Endometrium (tissue), 2 donors: ENCODE measurements at regions not wholly inside any gene's neighbourhood (a gene's known extent, or its start where the extent isn't known, plus 50 kb on each side); places are given as distances from the start of the nearest gene placed in this dataset.

ENCODE experiments used
- FAIRE-seq: peaks from 2 replicates; lab custom pipeline; 2012; peaks lifted over from hg19 to GRCh38; lab: Jason Lieb, UNC
- donor health status: control.
- donor health status: control.

GRCh38 chr6:163913045-163913444 lies 498.5 kb downstream of the QKI start:
- FAIRE-seq: no peak

DNA sequence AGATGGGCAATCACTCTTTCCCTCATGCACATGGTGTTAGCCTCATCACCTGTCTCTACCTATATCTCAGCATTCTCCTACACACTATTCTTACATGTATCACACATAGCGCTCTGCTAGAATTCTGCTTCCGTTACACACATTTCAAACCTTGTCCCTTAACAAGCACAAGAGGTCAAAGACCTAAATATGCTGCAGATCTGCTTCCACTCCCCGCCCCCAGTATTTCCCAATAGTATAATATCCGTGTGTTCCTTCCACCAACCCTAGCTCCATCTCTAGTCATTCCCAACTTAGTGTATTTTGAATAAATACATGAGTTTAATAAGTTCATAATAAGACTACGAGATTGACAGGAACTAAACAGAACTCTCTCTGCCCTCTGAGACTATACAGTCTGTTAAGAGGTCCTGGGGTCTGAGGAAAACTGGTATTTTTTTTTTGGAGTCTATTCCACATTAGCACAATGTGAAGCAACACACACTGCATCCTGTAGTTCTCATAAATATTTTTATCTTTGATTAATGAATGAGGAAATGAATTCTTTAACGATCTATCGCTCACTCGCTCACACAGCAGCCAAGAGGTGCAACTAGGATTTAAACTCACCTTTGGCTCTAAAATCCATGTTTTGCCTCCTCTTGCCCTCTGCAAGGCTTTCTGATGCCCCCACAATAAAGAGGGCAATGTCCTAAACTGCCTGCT lies 491.6 kb downstream of the QKI start:
- no peak for FAIRE-seq

DNA sequence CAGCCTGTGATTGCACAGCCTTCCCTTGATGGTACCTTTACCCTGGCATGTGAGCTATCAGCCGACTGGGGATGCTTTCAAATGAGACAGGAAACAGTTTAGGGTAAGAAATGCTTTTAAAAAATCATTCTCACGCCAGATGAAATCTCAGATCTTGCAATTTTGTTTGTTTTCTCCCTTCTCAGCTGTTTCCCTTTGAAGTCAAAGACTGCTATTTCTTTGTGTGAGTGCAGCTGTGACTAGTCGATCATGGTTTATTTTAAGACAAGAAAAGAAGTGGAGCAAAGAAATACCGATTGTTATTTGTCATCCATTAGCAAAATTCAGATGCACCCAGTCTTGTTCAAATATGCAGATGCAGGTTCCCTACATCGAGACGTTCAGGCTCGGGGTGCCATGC lies 489.7 kb downstream of the QKI start:
- no peak for FAIRE-seq

DNA sequence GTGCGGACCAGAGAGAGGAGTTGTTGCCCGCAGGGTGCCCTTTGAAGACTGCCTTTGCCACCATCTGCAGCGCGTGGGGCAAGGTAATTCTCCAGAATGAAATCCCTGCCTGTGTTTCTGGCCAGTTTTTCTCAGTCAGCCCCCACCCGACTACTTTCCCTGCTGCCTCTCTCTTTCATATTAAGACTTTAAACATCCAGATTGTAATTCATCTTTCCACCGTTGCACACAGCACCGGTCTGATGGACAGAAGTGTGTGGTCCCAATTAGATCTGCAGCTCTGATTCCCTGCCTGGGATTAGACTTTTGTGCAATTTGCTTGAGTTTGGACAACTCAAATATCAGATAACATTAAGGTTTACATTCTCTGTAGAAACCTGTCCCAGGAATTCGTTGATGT lies 489.0 kb downstream of the QKI start:
- no peak for FAIRE-seq

DNA sequence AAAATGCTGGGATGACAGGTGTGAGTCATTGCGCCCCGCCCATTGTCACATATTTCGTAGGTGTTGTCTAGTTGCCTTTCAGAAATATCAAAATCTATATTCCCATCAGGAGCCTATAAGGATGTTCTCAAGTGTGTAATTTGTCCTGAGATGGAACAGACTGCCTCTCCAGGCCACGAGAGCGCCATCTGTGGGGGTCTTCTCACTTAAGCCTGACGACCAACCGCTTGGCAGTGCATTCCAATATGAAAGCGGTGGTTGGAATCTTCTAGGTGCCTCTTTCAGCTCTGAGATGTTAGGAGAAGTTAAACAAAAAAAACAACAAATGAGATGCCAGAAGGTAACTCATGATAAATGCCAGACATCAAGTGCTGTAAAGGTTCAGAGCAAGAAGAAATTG lies 488.5 kb downstream of the QKI start:
- FAIRE-seq: no peak

GRCh38 chr6:163901681-163902080 lies 487.2 kb downstream of the QKI start:
- no peak for FAIRE-seq

- no peak for FAIRE-seq
Observed at GRCh38 chr6:163900570-163900969, 486.1 kb downstream of the QKI start.

DNA sequence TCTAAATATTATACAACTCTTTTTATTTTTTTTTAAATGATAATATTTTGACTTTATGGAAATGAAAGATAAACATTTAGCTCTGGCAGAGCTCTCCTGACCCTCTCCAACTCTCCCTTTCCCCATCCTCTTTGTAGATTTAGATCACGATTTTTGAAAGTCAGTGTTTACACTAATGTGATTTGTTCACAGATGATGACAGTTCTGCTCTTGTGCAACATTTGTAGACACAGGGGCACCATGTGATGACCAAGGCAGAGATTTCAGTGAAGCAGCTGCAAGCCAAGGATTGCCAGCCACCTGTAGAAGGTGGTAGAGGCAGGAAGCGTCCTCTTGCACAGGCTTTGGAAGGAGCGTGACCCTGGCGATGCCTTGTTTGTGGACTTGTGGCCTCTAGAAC lies 483.2 kb downstream of the QKI start:
- FAIRE-seq: no peak

GRCh38 chr6:163897030-163897429 lies 482.5 kb downstream of the QKI start:
- FAIRE-seq: no peak

- peak; percentile 61 for FAIRE-seq
Observed at GRCh38 chr6:163895162-163895561, 480.6 kb downstream of the QKI start.

DNA sequence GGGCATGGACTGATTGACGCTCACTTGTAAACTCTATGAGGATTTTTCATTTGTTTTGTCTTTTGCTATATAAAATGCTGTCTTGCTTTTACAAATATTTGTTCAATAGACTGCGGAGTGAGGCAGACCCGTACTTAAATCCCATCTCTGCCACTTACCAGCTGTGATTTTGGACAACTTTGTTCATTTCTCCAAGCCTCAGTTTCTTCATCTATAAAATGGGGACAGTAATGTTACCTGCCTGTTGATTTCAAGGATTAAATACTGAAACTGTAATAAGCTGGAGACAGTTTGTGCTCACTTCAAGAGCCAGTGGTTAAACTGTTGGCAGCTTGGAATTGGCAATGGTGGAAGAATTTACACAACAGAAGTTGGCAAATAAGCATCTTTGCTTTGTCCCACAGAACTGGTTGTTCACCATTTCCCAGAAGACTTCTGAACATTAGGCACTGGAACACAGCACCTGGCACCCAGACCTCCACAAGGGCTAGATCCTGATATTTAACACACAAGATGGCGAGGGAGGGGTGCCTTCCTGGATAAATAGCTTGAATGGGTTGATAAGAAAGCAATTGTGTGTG lies 479.2 kb downstream of the QKI start:
- no peak for FAIRE-seq

DNA sequence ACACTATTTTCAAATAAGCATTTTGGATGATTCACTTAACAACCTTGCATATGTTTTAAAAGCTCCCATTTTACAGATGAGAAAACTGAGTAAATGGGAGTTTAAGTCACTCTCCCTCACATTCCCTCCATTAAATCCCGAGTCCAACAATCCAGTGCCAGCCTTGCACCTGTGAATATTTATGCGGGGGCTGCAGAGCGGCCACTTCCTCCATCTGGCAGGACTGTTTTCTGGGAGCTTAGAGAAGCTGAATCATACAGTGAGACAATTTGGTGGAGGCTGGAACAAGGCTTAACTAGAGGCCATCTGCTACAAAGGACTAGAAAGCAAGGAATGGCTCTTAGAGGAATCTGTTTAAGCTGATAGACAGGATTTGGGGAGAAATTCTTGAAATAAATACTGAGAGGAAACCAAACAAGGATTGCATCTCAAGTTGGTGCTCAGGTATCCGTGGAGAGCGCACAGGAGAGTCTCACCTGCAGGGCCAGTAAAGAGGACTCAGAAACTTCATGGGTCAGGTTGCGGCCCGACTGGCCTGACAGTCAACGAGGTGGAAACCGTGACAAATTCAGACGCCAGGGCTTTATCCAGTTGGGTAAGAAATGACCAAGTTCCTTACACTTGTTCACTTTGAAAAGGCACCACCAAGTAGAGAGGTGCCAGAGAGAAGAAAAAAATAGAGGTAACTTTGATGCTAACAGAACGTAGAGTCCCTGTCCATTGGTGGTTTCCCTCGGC lies 478.5 kb downstream of the QKI start:
- no peak for FAIRE-seq

GRCh38 chr6:163889904-163890514 lies 475.5 kb downstream of the QKI start:
- no peak for FAIRE-seq

- peak; percentile 98 for FAIRE-seq
Observed at GRCh38 chr6:163888030-163888819, 473.7 kb downstream of the QKI start.

DNA sequence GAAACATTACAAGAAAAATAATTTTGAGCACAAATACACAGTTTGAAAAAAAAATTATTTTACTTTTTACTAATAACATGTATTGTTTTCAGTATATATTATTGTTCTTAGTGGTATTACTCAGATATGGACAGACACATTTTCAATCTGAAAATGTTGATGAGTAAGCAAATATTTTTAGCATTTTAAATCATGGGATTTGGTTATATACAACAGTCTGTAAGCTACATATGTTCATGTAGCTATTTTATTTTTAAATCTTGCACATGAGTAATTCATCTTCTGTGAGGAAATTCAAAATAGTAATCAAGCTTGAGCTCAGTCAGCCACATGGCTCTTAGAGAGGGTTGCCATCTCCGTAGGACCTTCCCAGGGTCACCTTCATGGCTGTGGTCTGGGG lies 471.9 kb downstream of the QKI start:
- FAIRE-seq: no peak

DNA sequence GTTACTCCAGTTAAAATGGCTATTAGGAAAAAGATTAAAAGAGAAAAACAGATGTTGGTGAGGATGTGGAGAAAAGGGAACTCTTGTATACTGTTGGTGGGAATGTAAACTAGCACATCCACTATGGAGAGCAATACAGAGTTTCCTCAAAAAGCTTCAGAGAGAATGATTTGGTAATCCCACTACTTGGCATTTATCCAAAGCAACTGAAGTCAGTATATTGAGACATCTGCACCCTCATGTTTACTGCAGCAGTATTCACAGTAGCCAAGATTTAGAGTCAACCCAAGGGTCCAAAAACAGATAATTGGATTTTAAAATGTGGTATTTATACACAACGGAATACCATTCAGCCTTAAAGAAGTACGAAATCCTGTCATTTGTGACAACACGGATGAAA lies 469.5 kb downstream of the QKI start:
- no peak for FAIRE-seq

DNA sequence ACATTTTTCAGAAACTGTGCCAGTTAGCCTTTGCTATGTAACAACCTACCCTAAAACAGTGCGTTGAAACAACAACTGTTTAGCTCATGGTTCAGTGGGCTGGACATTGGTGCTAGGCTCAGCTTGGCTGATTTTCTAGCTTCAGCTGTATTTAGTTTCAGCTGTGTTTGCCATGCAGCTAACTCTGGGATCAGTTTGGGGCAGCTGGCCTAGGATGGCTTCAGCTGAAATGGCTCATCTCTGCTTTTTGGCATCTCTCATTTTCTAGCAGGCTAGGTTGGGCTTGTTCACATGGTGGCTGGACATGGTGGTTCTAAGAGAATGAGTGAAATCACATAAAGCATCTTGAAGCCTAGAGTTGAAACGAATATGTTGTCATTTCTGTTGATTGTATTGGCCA lies 464.2 kb downstream of the QKI start:
- FAIRE-seq: no peak

DNA sequence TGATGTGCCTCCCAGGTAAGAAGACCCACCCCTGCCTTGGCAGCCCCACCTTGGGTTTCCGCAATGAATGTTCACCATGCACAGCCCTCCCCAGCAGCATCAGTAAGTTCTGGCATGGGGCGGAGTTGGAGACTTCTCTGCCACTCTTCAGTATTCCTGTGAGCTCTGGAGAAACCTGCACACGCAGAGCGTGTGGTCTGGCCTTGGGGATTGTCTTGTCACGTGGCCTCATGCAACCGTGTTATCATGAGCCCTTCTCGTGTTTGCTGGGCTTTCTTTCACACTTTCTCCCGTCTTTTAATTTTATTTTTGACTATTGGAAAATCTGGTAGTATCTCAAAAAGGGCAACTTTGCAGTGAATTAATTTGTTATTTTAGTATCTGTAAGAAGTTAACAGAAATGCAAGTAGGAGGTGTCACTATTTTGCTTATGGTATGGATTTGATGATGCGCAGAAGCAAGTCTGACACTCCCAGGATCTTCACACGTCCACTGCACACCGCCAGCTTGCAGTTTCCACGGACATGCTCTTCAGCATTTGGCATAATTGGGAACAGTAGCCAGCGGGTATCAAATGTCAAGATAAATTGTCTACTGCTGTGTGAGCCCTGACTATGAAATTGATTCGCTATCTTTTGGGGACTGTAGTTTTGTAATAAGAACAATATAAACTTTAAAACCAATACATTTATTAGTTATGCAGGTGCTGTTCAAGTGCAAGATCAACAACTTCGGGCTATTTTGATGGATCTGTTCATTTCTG lies 463.5 kb downstream of the QKI start:
- FAIRE-seq: no peak

- FAIRE-seq: no peak
Observed at GRCh38 chr6:163876391-163876790, 461.9 kb downstream of the QKI start.

GRCh38 chr6:163874784-163875183 lies 460.3 kb downstream of the QKI start:
- no peak for FAIRE-seq

DNA sequence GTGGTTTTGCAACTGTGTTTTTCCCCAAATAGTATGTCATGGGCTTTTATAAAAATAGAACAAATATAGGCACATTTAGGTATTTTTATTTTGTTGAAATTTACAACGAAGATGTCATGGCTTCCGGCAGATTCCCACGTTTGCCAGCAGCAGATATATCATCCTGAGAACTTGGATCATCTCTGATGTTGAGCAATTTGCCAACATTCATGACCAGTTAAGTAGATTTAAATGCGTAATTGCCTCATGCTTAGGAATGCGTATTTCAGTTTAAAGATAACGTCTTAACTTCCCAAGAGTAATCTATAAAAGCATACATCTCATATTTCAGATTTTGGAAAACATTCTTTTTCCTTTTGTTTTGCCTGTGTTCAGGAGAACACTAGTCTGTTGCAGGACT lies 457.8 kb downstream of the QKI start:
- FAIRE-seq: no peak

DNA sequence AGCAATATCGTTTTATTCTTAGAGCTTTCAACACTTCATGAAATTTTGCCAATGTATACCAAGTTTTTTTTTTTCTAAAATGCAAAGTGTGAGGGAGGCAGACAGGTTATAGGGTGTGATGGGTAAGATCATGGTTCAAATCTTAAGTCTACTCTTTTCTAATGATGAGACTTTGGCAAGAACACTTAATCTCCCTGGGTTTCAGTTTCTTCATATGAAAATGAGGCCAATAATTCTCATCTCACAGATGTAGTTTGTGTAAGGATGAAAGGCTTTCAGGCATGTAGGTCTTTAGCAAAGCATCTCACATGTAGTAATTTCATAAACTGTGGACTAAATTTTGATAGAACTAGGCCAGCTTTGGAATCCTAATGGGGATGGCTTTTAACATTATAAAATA lies 457.1 kb downstream of the QKI start:
- FAIRE-seq: no peak
